ENCODE measurements at regions not wholly inside any gene's neighbourhood (a gene's known extent, or its start where the extent isn't known, plus 50 kb on each side); places are given as distances from the start of the nearest gene placed in this dataset.

DNA sequence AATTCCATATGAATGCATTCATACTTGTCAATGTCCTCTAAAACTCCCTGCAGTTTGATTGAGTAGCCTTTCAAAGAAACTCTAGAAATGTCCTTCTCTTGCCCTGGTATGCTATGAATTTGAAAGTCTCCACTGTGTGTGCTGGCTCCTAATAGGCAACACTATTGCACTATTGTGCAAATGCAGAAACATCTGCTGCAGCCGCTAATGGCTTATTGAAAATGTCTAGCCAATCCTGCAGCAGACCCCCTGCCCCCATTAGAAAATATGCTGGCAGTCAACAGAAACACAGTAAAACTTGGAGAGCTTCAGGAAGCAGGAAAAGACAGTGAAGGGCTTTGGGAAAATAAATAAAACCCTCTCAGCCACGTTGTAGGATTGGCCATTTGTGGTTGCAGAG is 87.3 kb upstream of the GRAMD2B start:
- no peaks in the 10 kb centered on the region for H3K36me3 ChIP-seq (ENCODE audit: control insufficient read depth in 2 of 2, extremely low read depth in 1 of 2, insufficient read depth in 2 of 2, low read length in 2 of 2)
- FAIRE-seq (no peak), DNase-seq (ENCODE audit: low read depth, low spot score) (no peak)
- H4K20me1 ChIP-seq (replicated peaks; ENCODE audit: control insufficient read depth, extremely low read depth, insufficient read depth, low read length), result no peaks in the 10 kb centered on the region
- H3K9me3 ChIP-seq (replicated peaks; ENCODE audit: control insufficient read depth, insufficient read depth, low read length), result no peaks in the 10 kb centered on the region
- H3K9me1 ChIP-seq (replicated peaks; ENCODE audit: control insufficient read depth, extremely low read depth, insufficient read depth, low read length), result no peaks in the 10 kb centered on the region
- TF ChIP-seq, protein P1, sequence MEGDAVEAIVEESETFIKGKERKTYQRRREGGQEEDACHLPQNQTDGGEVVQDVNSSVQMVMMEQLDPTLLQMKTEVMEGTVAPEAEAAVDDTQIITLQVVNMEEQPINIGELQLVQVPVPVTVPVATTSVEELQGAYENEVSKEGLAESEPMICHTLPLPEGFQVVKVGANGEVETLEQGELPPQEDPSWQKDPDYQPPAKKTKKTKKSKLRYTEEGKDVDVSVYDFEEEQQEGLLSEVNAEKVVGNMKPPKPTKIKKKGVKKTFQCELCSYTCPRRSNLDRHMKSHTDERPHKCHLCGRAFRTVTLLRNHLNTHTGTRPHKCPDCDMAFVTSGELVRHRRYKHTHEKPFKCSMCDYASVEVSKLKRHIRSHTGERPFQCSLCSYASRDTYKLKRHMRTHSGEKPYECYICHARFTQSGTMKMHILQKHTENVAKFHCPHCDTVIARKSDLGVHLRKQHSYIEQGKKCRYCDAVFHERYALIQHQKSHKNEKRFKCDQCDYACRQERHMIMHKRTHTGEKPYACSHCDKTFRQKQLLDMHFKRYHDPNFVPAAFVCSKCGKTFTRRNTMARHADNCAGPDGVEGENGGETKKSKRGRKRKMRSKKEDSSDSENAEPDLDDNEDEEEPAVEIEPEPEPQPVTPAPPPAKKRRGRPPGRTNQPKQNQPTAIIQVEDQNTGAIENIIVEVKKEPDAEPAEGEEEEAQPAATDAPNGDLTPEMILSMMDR (IDR thresholded peaks at IDR 0.05; ENCODE audit: extremely low read depth in 1 of 2, insufficient read depth in 1 of 2, low read depth in 1 of 2, low read length in 2 of 2), result no peak
- TF ChIP-seq MYC (IDR thresholded peaks at IDR 0.05; ENCODE audit: low read depth, low read length) (no peak), POLR2AphosphoS5 (IDR thresholded peaks at IDR 0.05; ENCODE audit: insufficient read depth, low read depth, low read length) (no peak)
- BruUV-seq (replicated peaks), result no TSS peak
- H3K27me3 ChIP-seq (ENCODE audit: control insufficient read depth in 2 of 2, insufficient read depth in 2 of 2, low read length in 2 of 2), result no peaks in the 10 kb centered on the region
- no peak overlapping the region for H3K4me3 ChIP-seq (replicated peaks in 1 of 3; ENCODE audit: insufficient read depth in 1 of 3, low read depth in 1 of 3, low read length in 3 of 3)
- no peak overlapping the region for H3K27ac ChIP-seq (ENCODE audit: insufficient read depth, low read depth, low read length)
- no peaks in the 10 kb centered on the region for H3K79me2 ChIP-seq (ENCODE audit: control insufficient read depth, insufficient read depth, low read length)
- POLR2A ChIA-PET, result no interaction called here
- CTCF ChIA-PET, result interaction anchor here (4.5 kb wide), 1 partner anchor 205 kb away, joined by 84 read pairs; no protein-coding TSS in a partner anchor
- intact Hi-C loops (cut with micrococcal nuclease) (no loop called here), dilution Hi-C loops (cut with MboI; ENCODE audit: extremely low pct_ligation_motif_present, low sequenced_read_pairs) (loop anchor here (25.0 kb wide), 1 partner anchor 201 kb away; no protein-coding TSS in a partner anchor)
- H3K9ac ChIP-seq (replicated peaks; ENCODE audit: extremely low read depth, insufficient read depth, low read length), result no peak overlapping the region
- no peak overlapping the region for H3K4me2 ChIP-seq (ENCODE audit: insufficient read depth, low read length)
- no peak overlapping the region for H2AFZ ChIP-seq (ENCODE audit: low read depth, low read length)
- H3K4me1 ChIP-seq (ENCODE audit: control insufficient read depth, extremely low read depth, insufficient read depth, low read length), result no peaks in the 10 kb centered on the region

- Histone ChIP-seq H3K9ac (replicated peaks; ENCODE audit: extremely low read depth, insufficient read depth, low read length) (no peak overlapping the region), H3K9me3 (replicated peaks; ENCODE audit: control insufficient read depth, insufficient read depth, low read length) (no peaks in the 10 kb centered on the region), H3K79me2 (ENCODE audit: control insufficient read depth, insufficient read depth, low read length) (no peaks in the 10 kb centered on the region), H3K27ac (ENCODE audit: insufficient read depth, low read depth, low read length) (no peak overlapping the region), H3K27me3 (ENCODE audit: control insufficient read depth in 2 of 2, insufficient read depth in 2 of 2, low read length in 2 of 2) (peaks cover 0 to 4% of the 10 kb centered on the region in 2 experiments), H3K4me3 (replicated peaks in 1 of 3; ENCODE audit: insufficient read depth in 1 of 3, low read depth in 1 of 3, low read length in 3 of 3) (no peak overlapping the region), H3K4me2 (ENCODE audit: insufficient read depth, low read length) (no peak overlapping the region), H3K4me1 (ENCODE audit: control insufficient read depth, extremely low read depth, insufficient read depth, low read length) (no peaks in the 10 kb centered on the region), H2AFZ (ENCODE audit: low read depth, low read length) (no peak overlapping the region), H3K36me3 (ENCODE audit: control insufficient read depth in 2 of 2, extremely low read depth in 1 of 2, insufficient read depth in 2 of 2, low read length in 2 of 2) (no peaks in the 10 kb centered on the region), H3K9me1 (replicated peaks; ENCODE audit: control insufficient read depth, extremely low read depth, insufficient read depth, low read length) (no peaks in the 10 kb centered on the region), H4K20me1 (replicated peaks; ENCODE audit: control insufficient read depth, extremely low read depth, insufficient read depth, low read length) (no peaks in the 10 kb centered on the region)
- intact Hi-C loops (cut with micrococcal nuclease) (loop anchor here (1.0 kb wide), 3 partner anchors 201 to 263 kb away; partner anchors contain the start of gene ALDH7A1), dilution Hi-C loops (cut with MboI; ENCODE audit: extremely low pct_ligation_motif_present, low sequenced_read_pairs) (loop anchor here (25.0 kb wide), 1 partner anchor 199 kb away; no protein-coding TSS in a partner anchor)
- FAIRE-seq (no peak), DNase-seq (ENCODE audit: low read depth, low spot score) (no peak)
- TF ChIP-seq POLR2A (IDR thresholded peaks at IDR 0.05; ENCODE audit: low read depth, low read length) (no peak), FOS (IDR thresholded peaks at IDR 0.05; ENCODE audit: borderline replicate concordance, insufficient read depth, low read length) (no peak), MYC (IDR thresholded peaks at IDR 0.05; ENCODE audit: low read depth, low read length) (no peak), MAX (IDR thresholded peaks at IDR 0.05; ENCODE audit: insufficient read depth, insufficient read length) (no peak)
- no TSS peak for BruUV-seq (replicated peaks)
- ChIA-PET CTCF (interaction anchor here (0.7 to 4.5 kb wide), 18 partner anchors 10 to 1154 kb away, joined by 3 to 84 read pairs (median 4); partner anchors contain the start of genes ALDH7A1 and PHAX), POLR2A (no interaction called here)
These were observed 84.6 kb upstream of the GRAMD2B start for GRCh38 chr5:126338635-126339034.

Measured in endothelial cell of umbilical vein (primary cell).